Ovary (tissue), 7 donors: ENCODE measurements at regions not wholly inside any gene's neighbourhood (a gene's known extent, or its start where the extent isn't known, plus 50 kb on each side); places are given as distances from the start of the nearest gene placed in this dataset.

Experiments used
- DNase-seq, 5 donors: peaks; one replicate each; pipeline ENCODE4 v3.0.0-alpha.2; 2019 to 2020
- H3K27ac ChIP-seq, 2 donors: fragments of 200-600 bp; one replicate each; pipeline versions ENCODE4 v1.5.1 to v1.8.0; 2019 to 2022
- H3K27me3 ChIP-seq: fragments of 200-600 bp; one replicate; pipeline ENCODE4 v1.8.0; 2022
- H3K36me3 ChIP-seq: fragments of 200-600 bp; sonication (generic); one replicate; pipeline ENCODE4 v1.5.1; 2019
- H3K4me1 ChIP-seq: one replicate; pipeline ENCODE4 v1.8.1; 2013; ENCODE audit warnings: mild to moderate bottlenecking, moderate library complexity; ENCODE audit not compliant: insufficient read depth
- H3K4me3 ChIP-seq: fragments of 200-600 bp; sonication (generic); one replicate; pipeline ENCODE4 v1.5.1; 2017
- H3K9me3 ChIP-seq, 2 donors: fragments of 200-600 bp in 1 of 2; sonication (generic) in 1 of 2; one replicate each; pipeline versions ENCODE4 v1.5.1 to v1.8.1; 2013 to 2019; ENCODE audit warnings: mild to moderate bottlenecking in 1 of 2, moderate library complexity in 1 of 2
- EP300 ChIP-seq: sonication (generic); formaldehyde crosslinking; IDR thresholded peaks from one replicate; pipeline ENCODE4 v1.6.1; 2017; ENCODE audit warnings: antibody characterized with exemption
- POLR2A ChIP-seq: fragments of 450-650 bp; IDR thresholded peaks from one replicate; pipeline ENCODE4 v1.6.1; 2017; ENCODE audit warnings: antibody characterized with exemption, mild to moderate bottlenecking, moderate library complexity
- WGBS, 3 donors: extraction: QIAGEN DNeasy Blood & Tissue Kit in 1 of 3; methylation state at CpG; one replicate each; pipeline versions ENCODE4 v1.1.5 to v1.1.7; 2013 to 2017; 5-methylcytosine and 5-hydroxymethylcytosine counted together
- intact Hi-C, 4 donors: fragments of 100-400 bp; cut with DNase I; formaldehyde crosslinking; loops; one replicate each; pipeline versions ENCODE4 v1.11.0 to v1.15.1; 2022 to 2023
- TF ChIP-seq, protein P1 (sequence below), 3 donors: fragments of 450-650 bp in 2 of 3; fragments of 200-600 bp in 1 of 3; IDR thresholded peaks; one replicate each; pipeline versions ENCODE4 v1.5.1 to v1.8.0; 2016 to 2022; ENCODE audit warnings: antibody characterized with exemption in 3 of 3, mild to moderate bottlenecking in 1 of 3
- donor health status: DM: no; HTN: no; CAD: no; lungs with moderate emphysema.
- donor health status: DM: no; HTN: no; CAD: no.
- donor health status: Bipolar disorder and iron deficiency.
- donor health status: DM: no; HTN: no; CAD: no.
- donor health status: DM: yes; HTN: yes; CAD: no.

GRCh38 chr6:165917576-165917975 lies 250.1 kb downstream of the TBXT start:
- DNase-seq = peak in 1 of 5 donors; percentile 7
- TF ChIP-seq EP300 (no peak), POLR2A (no peak)
- TF ChIP-seq, protein P1, sequence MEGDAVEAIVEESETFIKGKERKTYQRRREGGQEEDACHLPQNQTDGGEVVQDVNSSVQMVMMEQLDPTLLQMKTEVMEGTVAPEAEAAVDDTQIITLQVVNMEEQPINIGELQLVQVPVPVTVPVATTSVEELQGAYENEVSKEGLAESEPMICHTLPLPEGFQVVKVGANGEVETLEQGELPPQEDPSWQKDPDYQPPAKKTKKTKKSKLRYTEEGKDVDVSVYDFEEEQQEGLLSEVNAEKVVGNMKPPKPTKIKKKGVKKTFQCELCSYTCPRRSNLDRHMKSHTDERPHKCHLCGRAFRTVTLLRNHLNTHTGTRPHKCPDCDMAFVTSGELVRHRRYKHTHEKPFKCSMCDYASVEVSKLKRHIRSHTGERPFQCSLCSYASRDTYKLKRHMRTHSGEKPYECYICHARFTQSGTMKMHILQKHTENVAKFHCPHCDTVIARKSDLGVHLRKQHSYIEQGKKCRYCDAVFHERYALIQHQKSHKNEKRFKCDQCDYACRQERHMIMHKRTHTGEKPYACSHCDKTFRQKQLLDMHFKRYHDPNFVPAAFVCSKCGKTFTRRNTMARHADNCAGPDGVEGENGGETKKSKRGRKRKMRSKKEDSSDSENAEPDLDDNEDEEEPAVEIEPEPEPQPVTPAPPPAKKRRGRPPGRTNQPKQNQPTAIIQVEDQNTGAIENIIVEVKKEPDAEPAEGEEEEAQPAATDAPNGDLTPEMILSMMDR (IDR thresholded peaks at IDR 0.05) = no peak
- intact Hi-C loops = no loop called here
- H3K36me3 ChIP-seq = no peaks in the 10 kb centered on the region
- no peaks in the 10 kb centered on the region for H3K9me3 ChIP-seq
- no peak overlapping the region for H3K27ac ChIP-seq
- H3K27me3 ChIP-seq = no peaks in the 10 kb centered on the region
- H3K4me3 ChIP-seq = no peak overlapping the region
- WGBS, 3 donors = 96 to 98% (median 96%) methylated on average over 14 of the region's 14 CpGs
- no peaks in the 10 kb centered on the region for H3K4me1 ChIP-seq

DNA sequence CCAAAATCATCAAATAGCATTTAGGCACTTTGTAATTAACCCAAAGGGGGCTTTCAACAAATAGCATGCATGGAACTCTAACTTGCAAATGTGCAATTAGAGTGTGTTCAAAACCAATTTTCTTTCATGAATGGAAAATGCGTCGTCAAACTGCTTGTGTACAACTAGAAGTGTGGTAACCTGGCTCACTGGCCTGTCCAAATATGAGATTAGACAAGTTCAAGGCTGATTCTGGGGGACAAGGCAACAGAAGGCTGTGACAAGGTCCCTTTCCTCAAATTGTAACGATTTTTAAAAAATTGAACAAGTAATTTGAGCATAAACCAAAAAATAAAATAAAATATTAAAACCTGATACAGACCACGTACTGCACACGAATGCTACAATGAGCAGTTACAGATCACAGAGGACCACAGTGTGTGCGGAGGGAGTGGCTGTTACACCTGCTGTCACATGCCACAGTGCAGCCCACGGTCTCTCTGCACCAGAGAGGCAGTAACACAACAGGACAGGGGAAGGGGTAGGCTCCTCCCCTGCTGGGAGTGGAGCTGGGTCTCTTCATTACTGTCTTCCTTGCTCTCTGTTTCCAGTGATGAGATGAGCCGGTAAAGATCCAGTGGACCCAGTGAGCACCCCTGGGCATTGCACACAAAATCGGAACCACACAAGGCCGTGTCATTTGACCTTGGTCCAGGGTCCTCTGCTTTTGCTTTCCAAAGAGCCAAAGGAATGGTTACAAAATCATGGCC lies 252.2 kb upstream of the PDE10A start:
- intact Hi-C loops = no loop called here
- Histone ChIP-seq H3K36me3 (no peaks in the 10 kb centered on the region), H3K27me3 (no peaks in the 10 kb centered on the region), H3K9me3 (no peaks in the 10 kb centered on the region), H3K27ac (no peak overlapping the region), H3K4me3 (no peak overlapping the region), H3K4me1 (no peaks in the 10 kb centered on the region)
- 89 to 90% (median 89%) methylated on average over 10 of the region's 10 CpGs for WGBS, 3 donors
- TF ChIP-seq EP300 (no peak), POLR2A (no peak)
- TF ChIP-seq, protein P1 (IDR thresholded peaks at IDR 0.05) = no peak
- DNase-seq = peak in 1 of 5 donors; percentile 11

- intact Hi-C loops = no loop called here
- no peaks in the 10 kb centered on the region for H3K4me1 ChIP-seq
- no peak overlapping the region for H3K27ac ChIP-seq
- H3K4me3 ChIP-seq = no peak overlapping the region
- TF ChIP-seq, protein P1 (IDR thresholded peaks at IDR 0.05) = no peak
- TF ChIP-seq EP300 = no peak
- H3K36me3 ChIP-seq = no peaks in the 10 kb centered on the region
- H3K27me3 ChIP-seq = no peaks in the 10 kb centered on the region
- no peaks in the 10 kb centered on the region for H3K9me3 ChIP-seq
- DNase-seq = peak in 1 of 5 donors; percentile 4
- 72 to 78% (median 74%) methylated on average over 8 of the region's 8 CpGs for WGBS, 3 donors
These were observed 250.9 kb upstream of the PDE10A start for GRCh38 chr6:165913676-165914570.

GRCh38 chr6:165910184-165910966 lies 247.3 kb upstream of the PDE10A start:
- Histone ChIP-seq H3K9me3 (no peaks in the 10 kb centered on the region), H3K36me3 (no peaks in the 10 kb centered on the region), H3K27me3 (no peaks in the 10 kb centered on the region), H3K4me1 (no peaks in the 10 kb centered on the region), H3K4me3 (no peak overlapping the region), H3K27ac (no peak overlapping the region)
- intact Hi-C loops = no loop called here
- DNase-seq = peak in 1 of 5 donors; percentile 12
- TF ChIP-seq, protein P1 (IDR thresholded peaks at IDR 0.05) = no peak
- TF ChIP-seq EP300 (no peak), POLR2A (no peak)
- 33 to 59% (median 33%) methylated on average over 11 of the region's 11 CpGs for WGBS, 3 donors
